Breast epithelium (tissue), 3 donors: ENCODE measurements at regions not wholly inside any gene's neighbourhood (a gene's known extent, or its start where the extent isn't known, plus 50 kb on each side); places are given as distances from the start of the nearest gene placed in this dataset.

ENCODE experiments used
- POLR2AphosphoS5 ChIP-seq, 3 donors: sonication (generic); formaldehyde crosslinking; IDR thresholded peaks; one replicate each; pipeline ENCODE4 v1.6.1; 2017; ENCODE audit warnings: antibody characterized with exemption in 3 of 3
- TF ChIP-seq, protein P1 (sequence below), 3 donors: fragments of 450-650 bp; IDR thresholded peaks; one replicate each; pipeline ENCODE4 v1.5.1; 2016 to 2017; ENCODE audit warnings: antibody characterized with exemption in 3 of 3, mild to moderate bottlenecking in 3 of 3, moderate library complexity in 3 of 3

GRCh38 chr9:22170556-22170955 lies 161.5 kb upstream of the CDKN2B start:
- TF ChIP-seq, protein P1, sequence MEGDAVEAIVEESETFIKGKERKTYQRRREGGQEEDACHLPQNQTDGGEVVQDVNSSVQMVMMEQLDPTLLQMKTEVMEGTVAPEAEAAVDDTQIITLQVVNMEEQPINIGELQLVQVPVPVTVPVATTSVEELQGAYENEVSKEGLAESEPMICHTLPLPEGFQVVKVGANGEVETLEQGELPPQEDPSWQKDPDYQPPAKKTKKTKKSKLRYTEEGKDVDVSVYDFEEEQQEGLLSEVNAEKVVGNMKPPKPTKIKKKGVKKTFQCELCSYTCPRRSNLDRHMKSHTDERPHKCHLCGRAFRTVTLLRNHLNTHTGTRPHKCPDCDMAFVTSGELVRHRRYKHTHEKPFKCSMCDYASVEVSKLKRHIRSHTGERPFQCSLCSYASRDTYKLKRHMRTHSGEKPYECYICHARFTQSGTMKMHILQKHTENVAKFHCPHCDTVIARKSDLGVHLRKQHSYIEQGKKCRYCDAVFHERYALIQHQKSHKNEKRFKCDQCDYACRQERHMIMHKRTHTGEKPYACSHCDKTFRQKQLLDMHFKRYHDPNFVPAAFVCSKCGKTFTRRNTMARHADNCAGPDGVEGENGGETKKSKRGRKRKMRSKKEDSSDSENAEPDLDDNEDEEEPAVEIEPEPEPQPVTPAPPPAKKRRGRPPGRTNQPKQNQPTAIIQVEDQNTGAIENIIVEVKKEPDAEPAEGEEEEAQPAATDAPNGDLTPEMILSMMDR (IDR thresholded peaks at IDR 0.05), result no peak
- no peak for TF ChIP-seq POLR2AphosphoS5 (IDR thresholded peaks at IDR 0.05)
